ENCODE measurements at regions not wholly inside any gene's neighbourhood (a gene's known extent, or its start where the extent isn't known, plus 50 kb on each side); places are given as distances from the start of the nearest gene placed in this dataset.

DNA sequence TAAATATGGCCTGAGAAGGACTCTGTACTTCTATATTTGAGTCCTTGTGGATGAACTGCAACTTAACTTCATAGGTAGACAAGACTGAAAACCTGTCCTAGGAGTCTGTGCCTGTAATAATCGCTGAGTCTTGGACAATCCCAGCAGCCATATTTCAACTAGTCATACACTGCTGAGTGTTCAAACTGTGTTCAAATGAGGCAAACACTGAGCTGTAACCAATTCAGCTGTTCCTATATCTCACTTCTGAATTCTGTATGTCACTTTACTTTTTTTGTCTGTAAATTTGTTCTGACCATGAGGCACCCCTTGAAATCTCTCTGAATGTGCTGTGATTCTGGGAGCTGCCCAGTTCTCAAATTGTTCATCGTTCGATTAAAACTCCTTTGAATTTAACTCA is 72.4 kb downstream of the FOXF2 start:
- TF ChIP-seq, protein P1, sequence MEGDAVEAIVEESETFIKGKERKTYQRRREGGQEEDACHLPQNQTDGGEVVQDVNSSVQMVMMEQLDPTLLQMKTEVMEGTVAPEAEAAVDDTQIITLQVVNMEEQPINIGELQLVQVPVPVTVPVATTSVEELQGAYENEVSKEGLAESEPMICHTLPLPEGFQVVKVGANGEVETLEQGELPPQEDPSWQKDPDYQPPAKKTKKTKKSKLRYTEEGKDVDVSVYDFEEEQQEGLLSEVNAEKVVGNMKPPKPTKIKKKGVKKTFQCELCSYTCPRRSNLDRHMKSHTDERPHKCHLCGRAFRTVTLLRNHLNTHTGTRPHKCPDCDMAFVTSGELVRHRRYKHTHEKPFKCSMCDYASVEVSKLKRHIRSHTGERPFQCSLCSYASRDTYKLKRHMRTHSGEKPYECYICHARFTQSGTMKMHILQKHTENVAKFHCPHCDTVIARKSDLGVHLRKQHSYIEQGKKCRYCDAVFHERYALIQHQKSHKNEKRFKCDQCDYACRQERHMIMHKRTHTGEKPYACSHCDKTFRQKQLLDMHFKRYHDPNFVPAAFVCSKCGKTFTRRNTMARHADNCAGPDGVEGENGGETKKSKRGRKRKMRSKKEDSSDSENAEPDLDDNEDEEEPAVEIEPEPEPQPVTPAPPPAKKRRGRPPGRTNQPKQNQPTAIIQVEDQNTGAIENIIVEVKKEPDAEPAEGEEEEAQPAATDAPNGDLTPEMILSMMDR (IDR thresholded peaks at IDR 0.05; ENCODE audit: insufficient read depth, low read depth, low read length) = no peak
- no peak for TF ChIP-seq EZH2 (IDR thresholded peaks at IDR 0.05; ENCODE audit: insufficient read depth, low read length)

Data from astrocyte (in vitro differentiated cells and primary cell).